K562 (cell line): ENCODE measurements at regions not wholly inside any gene's neighbourhood (a gene's known extent, or its start where the extent isn't known, plus 50 kb on each side); places are given as distances from the start of the nearest gene placed in this dataset.

Experiments used
- BHLHE40 ChIP-seq: IDR thresholded peaks from 2 replicates; pipeline ENCODE4 v1.6.1; 2011; ENCODE audit warnings: low read length, improper control_type of control experiment
- BRF1 ChIP-seq: IDR thresholded peaks from 3 replicates; pipeline ENCODE4 v1.6.1; 2011; ENCODE audit warnings: borderline replicate concordance, mild to moderate bottlenecking; ENCODE audit not compliant: insufficient read length; ENCODE audit errors: extremely low read depth
- CBFA2T3 ChIP-seq: fragments of 450-650 bp; IDR thresholded peaks from 2 replicates; pipeline ENCODE4 v1.6.1; 2017
- CREM ChIP-seq: IDR thresholded peaks from 2 replicates; pipeline ENCODE4 v1.6.1; 2014; ENCODE audit warnings: antibody characterized with exemption, low read depth
- HMG20A ChIP-seq: fragments of 450-650 bp; formaldehyde crosslinking; conservative IDR thresholded peaks from 2 replicates; pipeline ENCODE4 v1.4.0; 2020; ENCODE audit warnings: mild to moderate bottlenecking, mixed read lengths
- SIX5 ChIP-seq, 2 experiments: IDR thresholded peaks; 2 replicates each; pipeline ENCODE4 v1.6.1; 2011; ENCODE audit warnings: low read length in 2 of 2, borderline replicate concordance in 1 of 2, low read depth in 1 of 2, mild to moderate bottlenecking in 1 of 2, moderate library complexity in 1 of 2; ENCODE audit not compliant: insufficient read depth in 1 of 2
- TAF9B ChIP-seq: fragments of 450-650 bp; IDR thresholded peaks from 2 replicates; pipeline ENCODE4 v1.6.1; 2018; ENCODE audit warnings: mild to moderate bottlenecking; ENCODE audit not compliant: partially characterized antibody
- THRAP3 ChIP-seq: fragments of 450-650 bp; IDR thresholded peaks from 2 replicates; pipeline ENCODE4 v1.6.1; 2016; ENCODE audit warnings: mild to moderate bottlenecking, inconsistent platforms, borderline replicate concordance
- ZKSCAN1 ChIP-seq: fragments of 150-350 bp; IDR thresholded peaks from 2 replicates; pipeline ENCODE4 v1.6.1; 2016; ENCODE audit warnings: low read depth, low read length
- ZNF197 ChIP-seq: fragments of 200-800 bp; sonication (Bioruptor generic); IDR thresholded peaks from 2 replicates; pipeline ENCODE4 v1.6.1; 2016; ENCODE audit warnings: low read depth, missing genetic modification characterization, missing compliant biosample characterization
- ZNF324 ChIP-seq: fragments of 250-450 bp; sonication (Bioruptor Pico); IDR thresholded peaks from 2 replicates; pipeline ENCODE4 v1.4.0; 2020; ENCODE audit warnings: mild to moderate bottlenecking
- TF ChIP-seq, protein P1 (sequence below): fragments of 250-450 bp; sonication (Bioruptor Pico); IDR thresholded peaks from 2 replicates; pipeline ENCODE4 v1.9.0; 2021; ENCODE audit warnings: mild to moderate bottlenecking
- TF ChIP-seq, protein P2 (sequence below): conservative IDR thresholded peaks from 2 replicates; pipeline ENCODE4 v1.6.1; 2011; ENCODE audit warnings: low read depth, mild to moderate bottlenecking, low read length; ENCODE audit not compliant: control insufficient read depth
- TF ChIP-seq, protein P3 (sequence below): sonication (generic); formaldehyde crosslinking; IDR thresholded peaks from 2 replicates; pipeline ENCODE4 v1.8.1; 2023; ENCODE audit warnings: mild to moderate bottlenecking, missing genetic modification reagents, moderate library complexity
- TF ChIP-seq, protein P4 (sequence below), 2 experiments: fragments of 450-650 bp; formaldehyde crosslinking in 1 of 2; IDR thresholded peaks; 2 replicates each; pipeline versions ENCODE4 v1.4.0 to v1.6.1; 2014 to 2020; ENCODE audit warnings: mild to moderate bottlenecking in 2 of 2, borderline replicate concordance in 1 of 2, low read depth in 1 of 2

DNA sequence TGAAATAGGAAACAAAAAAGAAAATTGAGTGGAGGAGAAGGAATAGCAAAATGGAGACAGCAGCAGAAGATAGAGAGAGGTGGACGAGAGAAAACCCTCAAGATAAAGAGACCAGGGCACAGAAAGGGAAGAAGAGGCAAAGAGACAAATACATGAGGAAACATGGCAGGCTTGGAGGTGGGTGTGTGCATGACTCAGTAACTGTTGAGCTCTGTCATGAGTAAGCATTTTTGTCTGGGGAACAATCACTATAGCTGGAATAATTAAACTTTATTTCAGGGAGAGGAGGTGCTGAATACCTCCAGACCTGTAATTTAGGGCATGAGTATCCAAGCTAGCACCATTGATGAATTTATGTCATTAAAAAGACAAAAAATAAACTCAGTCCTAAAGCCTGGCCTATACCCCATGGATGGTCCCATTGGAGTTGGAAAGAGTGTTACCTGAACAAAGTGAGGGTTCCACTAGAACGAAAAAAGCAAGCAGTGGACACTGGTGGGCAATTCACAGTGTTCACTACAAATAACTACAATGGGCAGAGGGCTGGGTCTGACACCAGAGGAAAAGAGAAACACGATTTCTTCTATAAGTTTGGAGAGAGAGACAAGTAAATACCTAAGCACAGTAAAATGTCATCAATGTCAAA is 145.5 kb downstream of the ADCYAP1 start (continued):
- TF ChIP-seq, protein P1, sequence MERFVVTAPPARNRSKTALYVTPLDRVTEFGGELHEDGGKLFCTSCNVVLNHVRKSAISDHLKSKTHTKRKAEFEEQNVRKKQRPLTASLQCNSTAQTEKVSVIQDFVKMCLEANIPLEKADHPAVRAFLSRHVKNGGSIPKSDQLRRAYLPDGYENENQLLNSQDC (CRISPR knock-in tag), result no peak
- TF ChIP-seq TAF9B (peak; percentile 53), ZNF197 (no peak), CREM (0 out of 2 replicates have a peak, but pooled peaks have one; percentile 35), THRAP3 (no peak), BRF1 (no peak), CBFA2T3 (no peak), ZKSCAN1 (no peak), SIX5 (IDR thresholded peaks at IDR 0.05; ENCODE audit: borderline replicate concordance in 1 of 2, insufficient read depth in 1 of 2, low read depth in 1 of 2, low read length in 2 of 2) (no peak), HMG20A (CRISPR knock-in tag) (no peak), ZNF324 (CRISPR knock-in tag) (no peak), BHLHE40 (no peak)
- TF ChIP-seq, protein P2, sequence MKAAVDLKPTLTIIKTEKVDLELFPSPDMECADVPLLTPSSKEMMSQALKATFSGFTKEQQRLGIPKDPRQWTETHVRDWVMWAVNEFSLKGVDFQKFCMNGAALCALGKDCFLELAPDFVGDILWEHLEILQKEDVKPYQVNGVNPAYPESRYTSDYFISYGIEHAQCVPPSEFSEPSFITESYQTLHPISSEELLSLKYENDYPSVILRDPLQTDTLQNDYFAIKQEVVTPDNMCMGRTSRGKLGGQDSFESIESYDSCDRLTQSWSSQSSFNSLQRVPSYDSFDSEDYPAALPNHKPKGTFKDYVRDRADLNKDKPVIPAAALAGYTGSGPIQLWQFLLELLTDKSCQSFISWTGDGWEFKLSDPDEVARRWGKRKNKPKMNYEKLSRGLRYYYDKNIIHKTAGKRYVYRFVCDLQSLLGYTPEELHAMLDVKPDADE, result no peak
- TF ChIP-seq, protein P3, sequence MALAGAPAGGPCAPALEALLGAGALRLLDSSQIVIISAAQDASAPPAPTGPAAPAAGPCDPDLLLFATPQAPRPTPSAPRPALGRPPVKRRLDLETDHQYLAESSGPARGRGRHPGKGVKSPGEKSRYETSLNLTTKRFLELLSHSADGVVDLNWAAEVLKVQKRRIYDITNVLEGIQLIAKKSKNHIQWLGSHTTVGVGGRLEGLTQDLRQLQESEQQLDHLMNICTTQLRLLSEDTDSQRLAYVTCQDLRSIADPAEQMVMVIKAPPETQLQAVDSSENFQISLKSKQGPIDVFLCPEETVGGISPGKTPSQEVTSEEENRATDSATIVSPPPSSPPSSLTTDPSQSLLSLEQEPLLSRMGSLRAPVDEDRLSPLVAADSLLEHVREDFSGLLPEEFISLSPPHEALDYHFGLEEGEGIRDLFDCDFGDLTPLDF, result no peak
- TF ChIP-seq, protein P4, sequence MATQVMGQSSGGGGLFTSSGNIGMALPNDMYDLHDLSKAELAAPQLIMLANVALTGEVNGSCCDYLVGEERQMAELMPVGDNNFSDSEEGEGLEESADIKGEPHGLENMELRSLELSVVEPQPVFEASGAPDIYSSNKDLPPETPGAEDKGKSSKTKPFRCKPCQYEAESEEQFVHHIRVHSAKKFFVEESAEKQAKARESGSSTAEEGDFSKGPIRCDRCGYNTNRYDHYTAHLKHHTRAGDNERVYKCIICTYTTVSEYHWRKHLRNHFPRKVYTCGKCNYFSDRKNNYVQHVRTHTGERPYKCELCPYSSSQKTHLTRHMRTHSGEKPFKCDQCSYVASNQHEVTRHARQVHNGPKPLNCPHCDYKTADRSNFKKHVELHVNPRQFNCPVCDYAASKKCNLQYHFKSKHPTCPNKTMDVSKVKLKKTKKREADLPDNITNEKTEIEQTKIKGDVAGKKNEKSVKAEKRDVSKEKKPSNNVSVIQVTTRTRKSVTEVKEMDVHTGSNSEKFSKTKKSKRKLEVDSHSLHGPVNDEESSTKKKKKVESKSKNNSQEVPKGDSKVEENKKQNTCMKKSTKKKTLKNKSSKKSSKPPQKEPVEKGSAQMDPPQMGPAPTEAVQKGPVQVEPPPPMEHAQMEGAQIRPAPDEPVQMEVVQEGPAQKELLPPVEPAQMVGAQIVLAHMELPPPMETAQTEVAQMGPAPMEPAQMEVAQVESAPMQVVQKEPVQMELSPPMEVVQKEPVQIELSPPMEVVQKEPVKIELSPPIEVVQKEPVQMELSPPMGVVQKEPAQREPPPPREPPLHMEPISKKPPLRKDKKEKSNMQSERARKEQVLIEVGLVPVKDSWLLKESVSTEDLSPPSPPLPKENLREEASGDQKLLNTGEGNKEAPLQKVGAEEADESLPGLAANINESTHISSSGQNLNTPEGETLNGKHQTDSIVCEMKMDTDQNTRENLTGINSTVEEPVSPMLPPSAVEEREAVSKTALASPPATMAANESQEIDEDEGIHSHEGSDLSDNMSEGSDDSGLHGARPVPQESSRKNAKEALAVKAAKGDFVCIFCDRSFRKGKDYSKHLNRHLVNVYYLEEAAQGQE (IDR thresholded peaks at IDR 0.05; ENCODE audit: borderline replicate concordance), result no peak
- TF ChIP-seq, protein P4 (CRISPR knock-in tag; IDR thresholded peaks at IDR 0.05; ENCODE audit: low read depth), result no peak
